ENCODE measurements at regions not wholly inside any gene's neighbourhood (a gene's known extent, or its start where the extent isn't known, plus 50 kb on each side); places are given as distances from the start of the nearest gene placed in this dataset.

DNA sequence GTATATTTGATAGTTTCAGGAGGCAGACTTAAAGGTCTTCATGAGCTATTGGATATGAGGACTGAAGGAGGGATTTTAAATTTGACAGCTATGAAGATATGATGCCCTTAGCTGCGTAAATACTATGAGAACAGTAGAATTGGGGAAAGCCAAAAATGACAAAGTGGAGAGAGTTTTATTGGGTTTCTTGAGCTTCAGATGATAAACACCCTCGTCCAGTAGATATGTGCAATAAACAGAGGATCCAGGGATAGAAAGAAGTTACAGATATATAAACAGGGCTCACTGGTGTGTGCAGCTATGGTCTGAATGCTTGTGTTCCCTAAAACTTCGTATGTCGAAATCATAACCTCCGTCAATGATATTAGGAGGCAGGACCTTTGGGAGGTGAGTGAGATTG lies 131.3 kb downstream of the INHBA start:
- TF ChIP-seq, protein P1, sequence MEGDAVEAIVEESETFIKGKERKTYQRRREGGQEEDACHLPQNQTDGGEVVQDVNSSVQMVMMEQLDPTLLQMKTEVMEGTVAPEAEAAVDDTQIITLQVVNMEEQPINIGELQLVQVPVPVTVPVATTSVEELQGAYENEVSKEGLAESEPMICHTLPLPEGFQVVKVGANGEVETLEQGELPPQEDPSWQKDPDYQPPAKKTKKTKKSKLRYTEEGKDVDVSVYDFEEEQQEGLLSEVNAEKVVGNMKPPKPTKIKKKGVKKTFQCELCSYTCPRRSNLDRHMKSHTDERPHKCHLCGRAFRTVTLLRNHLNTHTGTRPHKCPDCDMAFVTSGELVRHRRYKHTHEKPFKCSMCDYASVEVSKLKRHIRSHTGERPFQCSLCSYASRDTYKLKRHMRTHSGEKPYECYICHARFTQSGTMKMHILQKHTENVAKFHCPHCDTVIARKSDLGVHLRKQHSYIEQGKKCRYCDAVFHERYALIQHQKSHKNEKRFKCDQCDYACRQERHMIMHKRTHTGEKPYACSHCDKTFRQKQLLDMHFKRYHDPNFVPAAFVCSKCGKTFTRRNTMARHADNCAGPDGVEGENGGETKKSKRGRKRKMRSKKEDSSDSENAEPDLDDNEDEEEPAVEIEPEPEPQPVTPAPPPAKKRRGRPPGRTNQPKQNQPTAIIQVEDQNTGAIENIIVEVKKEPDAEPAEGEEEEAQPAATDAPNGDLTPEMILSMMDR (IDR thresholded peaks at IDR 0.05): no peak
- peak; percentile 3 for TF ChIP-seq EZH2phosphoT487 (IDR thresholded peaks at IDR 0.05)
- no peak for TF ChIP-seq EZH2 (IDR thresholded peaks at IDR 0.05)

All from neural progenitor cell (in vitro differentiated cells).